ENCODE measurements at regions not wholly inside any gene's neighbourhood (a gene's known extent, or its start where the extent isn't known, plus 50 kb on each side); places are given as distances from the start of the nearest gene placed in this dataset.

DNA sequence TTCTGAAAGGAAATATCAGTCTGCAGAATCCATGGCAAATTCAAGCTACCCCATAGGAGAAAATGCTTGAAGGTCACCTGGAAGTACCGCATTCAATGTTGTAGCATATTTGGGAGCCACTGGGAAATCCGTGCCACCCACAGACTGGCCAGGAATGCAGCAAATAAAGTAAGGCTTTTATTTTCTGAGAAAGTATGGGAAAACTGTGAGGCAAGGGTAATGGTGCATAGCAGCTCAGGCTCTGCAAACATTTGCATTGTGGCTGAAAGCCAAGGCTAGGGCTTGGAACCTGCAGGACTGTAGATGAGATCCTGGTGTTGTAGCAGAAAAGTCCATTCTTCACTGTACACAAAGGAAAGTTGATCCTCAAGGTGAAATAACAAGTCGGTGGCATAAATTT is 450.9 kb upstream of the NR3C2 start:
- TF ChIP-seq, protein P1, sequence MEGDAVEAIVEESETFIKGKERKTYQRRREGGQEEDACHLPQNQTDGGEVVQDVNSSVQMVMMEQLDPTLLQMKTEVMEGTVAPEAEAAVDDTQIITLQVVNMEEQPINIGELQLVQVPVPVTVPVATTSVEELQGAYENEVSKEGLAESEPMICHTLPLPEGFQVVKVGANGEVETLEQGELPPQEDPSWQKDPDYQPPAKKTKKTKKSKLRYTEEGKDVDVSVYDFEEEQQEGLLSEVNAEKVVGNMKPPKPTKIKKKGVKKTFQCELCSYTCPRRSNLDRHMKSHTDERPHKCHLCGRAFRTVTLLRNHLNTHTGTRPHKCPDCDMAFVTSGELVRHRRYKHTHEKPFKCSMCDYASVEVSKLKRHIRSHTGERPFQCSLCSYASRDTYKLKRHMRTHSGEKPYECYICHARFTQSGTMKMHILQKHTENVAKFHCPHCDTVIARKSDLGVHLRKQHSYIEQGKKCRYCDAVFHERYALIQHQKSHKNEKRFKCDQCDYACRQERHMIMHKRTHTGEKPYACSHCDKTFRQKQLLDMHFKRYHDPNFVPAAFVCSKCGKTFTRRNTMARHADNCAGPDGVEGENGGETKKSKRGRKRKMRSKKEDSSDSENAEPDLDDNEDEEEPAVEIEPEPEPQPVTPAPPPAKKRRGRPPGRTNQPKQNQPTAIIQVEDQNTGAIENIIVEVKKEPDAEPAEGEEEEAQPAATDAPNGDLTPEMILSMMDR (conservative IDR thresholded peaks at IDR 0.05; ENCODE audit: low read depth, low read length): no peak
- TF ChIP-seq EZH2 (IDR thresholded peaks at IDR 0.05; ENCODE audit: low read length, unreplicated experiment) (no peak), EZH2phosphoT487 (IDR thresholded peaks at IDR 0.05; ENCODE audit: borderline replicate concordance, low read length) (no peak)

All from PC-3 (cell line).